OCI-M1 (cell line): ENCODE measurements at regions not wholly inside any gene's neighbourhood (a gene's known extent, or its start where the extent isn't known, plus 50 kb on each side); places are given as distances from the start of the nearest gene placed in this dataset.

Source experiments
- DNase-seq: peaks from one replicate; lab custom pipeline; 2025; lab: John Stamatoyannopoulos, UW

DNA sequence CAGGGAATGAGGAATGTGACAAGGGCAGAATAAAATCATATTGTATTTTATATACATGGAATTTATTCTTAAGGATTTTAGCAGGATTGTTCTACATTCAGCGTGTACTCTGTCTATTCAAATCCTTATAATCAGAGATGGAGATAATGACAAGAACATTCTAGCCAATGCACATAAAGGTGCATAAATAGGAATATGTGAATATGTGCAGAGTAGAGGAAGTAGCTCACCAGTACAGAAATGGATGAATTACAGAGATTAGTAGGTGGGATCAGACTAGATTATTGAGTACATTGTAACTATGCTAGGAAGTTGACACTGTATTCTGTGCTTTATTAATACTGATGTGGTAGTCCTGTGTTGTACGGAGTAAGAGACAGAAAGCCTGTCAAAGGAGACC, 1308.8 kb downstream of the FAM181B start:
- no peak for DNase-seq

DNA sequence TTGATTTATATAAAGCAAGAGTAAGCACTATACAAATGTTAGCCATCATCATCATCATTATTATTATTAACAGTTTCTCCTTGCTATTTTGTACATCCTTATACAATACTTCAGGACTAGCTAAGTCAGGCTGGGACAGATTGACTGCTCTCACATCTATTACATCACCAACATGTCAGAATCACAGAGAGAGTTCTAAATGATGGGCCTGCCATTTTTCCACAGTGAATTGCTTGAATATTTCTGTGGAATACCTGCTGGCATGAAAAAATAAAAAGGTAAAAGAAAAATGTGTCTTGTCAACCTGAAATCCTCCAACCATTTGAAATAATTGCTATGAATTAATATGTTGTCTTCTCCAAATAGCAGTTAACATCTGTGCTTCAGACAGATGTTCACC, 1311.3 kb downstream of the FAM181B start:
- DNase-seq: no peak

DNA sequence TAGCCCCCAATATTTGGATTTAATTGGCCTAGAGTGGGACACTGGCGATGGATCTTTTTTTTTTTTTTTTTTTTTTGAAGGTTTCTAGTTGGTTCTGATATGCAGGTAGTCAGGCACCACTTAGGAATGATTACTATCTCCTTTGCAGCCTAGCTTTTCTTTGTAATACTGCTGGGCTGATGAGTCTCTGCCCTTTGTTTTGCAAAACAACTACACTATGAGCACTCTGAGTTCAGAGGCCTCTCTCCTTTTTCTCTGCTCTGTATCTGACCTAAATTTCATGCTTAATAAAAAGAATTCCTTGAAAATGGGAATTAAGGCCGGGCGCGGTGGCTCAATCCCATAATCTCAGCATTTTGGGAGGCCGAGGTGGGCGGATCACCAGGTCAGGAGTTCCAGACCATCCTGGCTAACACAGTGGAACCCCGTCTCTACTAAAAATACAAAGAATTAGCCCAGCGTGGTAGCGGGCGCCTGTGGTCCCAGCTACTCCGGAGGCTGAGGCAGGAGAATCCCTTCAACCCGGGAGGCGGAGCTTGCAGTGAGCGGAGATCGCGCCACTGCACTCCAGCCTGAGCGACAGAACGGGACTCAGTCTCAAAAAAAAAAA, 1312.3 kb downstream of the FAM181B start:
- DNase-seq: no peak

DNA sequence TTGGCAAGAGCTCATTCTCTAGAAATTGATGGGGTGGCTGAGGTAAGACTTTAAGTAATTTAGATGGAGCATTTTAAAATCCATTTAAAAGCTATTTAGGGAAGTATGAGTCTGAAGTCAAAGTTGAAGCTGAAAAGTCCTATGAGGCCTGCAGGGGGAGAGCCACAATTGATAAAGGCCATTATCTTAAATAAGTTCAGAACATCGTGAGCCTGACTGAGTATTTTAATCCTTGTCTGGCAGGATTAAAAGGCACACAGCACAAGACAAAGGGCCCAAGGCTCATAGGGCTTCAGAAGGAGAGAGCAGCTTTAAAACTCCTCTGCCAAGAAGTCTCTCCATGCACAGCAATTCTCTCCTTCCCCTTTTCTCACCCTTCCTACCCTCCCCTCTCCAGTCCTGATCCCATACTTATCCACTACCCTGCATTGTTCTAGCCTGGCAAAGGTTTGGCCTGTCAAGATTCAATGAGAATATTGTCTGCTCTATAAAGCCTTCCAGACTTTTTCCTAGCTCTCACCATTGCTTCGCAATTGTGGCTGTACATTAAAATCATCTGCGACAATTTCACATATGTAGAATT, 1312.9 kb downstream of the FAM181B start:
- DNase-seq: peak; percentile 58

DNA sequence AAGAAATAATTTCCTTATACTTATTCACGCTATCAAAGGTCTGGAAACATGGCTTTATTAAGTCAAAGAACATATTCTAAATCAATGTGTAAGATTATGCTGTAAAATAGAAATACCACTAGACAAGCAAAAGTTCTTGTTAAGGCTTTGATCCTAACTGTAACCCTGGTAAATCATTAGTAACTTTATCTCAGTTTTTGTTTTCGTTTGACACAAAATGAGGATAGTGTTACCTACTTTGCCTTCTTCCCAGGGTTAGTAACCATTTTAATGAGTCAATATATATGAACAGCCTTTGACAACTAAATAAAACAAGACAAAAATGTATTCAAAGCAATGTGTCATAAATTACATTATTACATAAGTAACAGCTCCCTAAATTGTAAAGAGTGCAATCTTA, 1336.3 kb downstream of the FAM181B start:
- no peak for DNase-seq

DNA sequence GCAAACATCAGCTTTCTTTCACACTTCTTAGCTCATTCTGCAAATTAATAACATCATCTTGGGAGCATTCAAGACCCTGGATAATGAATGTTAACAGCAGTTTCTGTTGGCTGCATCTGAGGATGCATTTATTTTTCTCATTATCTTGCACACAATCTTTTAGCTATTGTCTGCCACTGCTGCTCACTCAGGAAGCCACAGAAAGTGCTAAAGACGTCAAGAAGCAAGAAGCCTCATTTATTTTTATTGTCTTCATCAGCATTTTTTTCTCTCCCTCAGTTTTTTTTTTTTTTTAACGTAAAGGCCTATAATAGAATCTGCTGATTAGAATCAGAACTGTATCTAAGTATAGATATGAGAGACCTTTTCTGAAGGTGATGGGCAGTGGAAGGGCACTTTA, 1339.4 kb downstream of the FAM181B start:
- no peak for DNase-seq

DNA sequence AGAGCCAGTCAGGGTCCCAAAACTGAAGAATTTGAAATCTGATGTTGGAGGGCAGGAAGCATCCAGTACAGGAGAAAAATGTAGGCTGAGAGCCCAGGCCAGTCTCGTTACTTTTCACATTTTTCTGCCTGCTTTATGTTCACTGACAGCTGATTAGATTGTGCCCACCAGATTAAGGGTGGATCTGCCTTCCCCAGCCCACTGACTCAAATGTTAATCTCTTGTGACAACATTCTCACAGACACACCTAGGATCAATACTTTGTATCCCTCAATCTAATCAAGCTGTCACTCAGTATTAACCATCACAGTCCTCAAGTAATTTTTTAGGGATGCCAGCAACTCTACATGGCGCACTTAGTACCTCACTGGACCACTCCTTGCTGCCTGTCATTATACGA, 1345.3 kb downstream of the FAM181B start:
- no peak for DNase-seq

DNA sequence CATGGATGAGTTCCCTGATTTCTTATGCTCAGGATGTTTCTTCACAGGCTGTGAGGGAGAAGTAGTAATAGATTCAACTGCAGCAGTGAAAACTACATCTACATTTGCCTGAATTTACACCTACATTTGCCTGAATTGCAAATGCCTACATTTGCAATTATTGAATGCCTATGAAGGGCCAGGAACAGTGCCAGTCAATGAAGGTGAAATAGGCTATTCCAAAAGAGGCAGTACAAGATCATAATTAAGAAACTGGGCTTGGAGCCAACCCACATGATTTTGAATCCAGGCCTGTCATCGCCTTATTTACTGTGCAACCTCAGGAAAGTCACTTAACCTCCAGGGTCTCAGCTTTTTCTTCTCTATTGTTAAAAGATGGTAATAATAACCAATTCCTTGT, 1353.3 kb downstream of the FAM181B start:
- peak; percentile 60 for DNase-seq

DNA sequence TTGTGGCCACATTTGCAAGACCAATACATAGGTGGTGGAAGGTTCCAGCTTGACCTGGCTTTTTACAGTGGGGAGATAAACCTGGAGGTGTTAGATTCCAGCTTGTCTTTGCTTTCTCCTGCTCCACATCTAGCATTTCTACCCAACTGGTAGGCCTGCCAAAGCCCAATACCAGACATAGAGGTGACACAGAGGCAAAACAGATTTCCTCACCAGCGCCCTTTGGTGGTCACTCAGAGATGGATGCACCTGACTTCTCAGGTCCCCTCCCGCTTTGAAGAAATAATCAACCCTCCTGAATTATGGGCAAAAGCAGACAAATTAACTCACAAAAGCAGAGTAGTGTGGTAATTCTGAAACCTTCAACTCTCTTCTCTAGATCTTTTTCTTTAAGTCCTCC, 1356.2 kb downstream of the FAM181B start:
- no peak for DNase-seq

DNA sequence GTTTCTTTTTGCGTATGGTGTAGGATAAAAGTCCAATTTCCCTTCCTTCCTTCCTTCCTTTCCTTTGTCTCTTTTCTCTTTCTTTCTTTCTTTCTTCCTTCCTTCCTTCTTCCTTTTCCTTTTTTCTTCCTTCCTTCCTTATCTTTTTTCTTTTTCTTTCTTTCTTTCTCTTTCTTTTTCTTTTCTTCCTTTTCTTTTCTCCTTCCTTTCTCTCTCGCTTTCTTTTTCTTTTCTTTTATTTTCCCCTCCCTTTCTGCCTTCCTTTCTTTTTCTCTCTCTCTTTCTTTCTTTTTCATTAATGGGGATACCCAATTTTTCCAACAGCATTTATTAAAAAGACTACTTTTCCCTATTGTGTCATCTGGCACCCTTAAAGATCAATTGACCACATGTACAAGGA, 1359.7 kb downstream of the FAM181B start:
- DNase-seq: no peak

DNA sequence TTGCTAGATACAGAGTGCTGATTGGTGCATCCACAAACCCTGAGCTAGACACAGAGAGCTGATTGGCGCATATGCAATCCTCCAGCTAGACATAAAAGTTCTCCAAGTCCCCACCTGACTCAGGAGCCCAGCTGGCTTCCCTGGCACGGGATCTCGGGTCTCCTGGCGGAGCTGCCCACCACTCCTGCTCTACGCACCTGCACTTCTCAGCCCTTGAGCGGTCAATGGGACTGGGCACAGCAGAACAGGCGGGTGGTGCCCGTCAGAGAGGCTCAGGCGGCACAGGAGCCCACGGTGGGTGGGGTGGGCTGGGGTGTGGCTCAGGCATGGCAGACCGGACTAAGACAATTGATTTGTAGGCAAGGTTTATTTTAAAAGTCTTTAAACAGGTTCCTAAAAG, 1365.5 kb downstream of the FAM181B start:
- no peak for DNase-seq

DNA sequence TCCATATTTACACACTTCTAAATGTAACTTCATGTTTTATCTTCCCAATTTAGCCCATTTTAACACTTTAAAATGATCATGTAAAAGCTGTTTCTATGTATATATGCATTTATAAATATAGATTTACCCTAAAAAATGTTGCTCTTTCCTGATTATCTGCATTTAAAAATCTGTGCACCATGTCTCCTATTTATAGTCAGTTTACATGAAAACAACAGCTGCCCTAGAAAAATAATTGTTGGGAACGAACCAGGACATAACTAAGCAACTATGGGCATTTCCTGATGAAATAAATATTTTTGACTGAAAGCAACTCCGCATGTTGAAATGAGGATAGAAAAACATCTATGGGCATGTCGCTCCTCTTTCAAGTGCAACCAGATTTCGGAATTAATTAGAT, 1368.2 kb downstream of the FAM181B start:
- no peak for DNase-seq

DNA sequence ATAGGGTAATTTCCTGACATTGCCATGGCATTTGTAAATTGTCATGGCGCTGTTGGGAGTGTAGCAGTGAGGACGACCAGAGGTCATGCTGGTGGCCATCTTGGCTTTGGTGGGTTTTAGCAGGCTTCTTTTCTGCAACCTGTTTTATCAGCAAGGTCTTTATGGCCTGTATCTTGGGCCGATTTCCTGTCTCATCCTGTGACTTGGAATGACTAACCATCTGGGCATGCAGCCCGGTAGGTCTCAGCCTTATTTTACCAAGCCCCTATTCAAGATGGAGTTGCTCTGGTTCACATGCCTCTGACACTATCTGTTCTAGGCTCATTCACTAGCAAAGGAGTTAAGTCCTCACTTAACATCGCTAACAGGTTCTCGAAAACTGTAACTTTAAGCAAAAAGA, 1374.2 kb downstream of the FAM181B start:
- DNase-seq: no peak

DNA sequence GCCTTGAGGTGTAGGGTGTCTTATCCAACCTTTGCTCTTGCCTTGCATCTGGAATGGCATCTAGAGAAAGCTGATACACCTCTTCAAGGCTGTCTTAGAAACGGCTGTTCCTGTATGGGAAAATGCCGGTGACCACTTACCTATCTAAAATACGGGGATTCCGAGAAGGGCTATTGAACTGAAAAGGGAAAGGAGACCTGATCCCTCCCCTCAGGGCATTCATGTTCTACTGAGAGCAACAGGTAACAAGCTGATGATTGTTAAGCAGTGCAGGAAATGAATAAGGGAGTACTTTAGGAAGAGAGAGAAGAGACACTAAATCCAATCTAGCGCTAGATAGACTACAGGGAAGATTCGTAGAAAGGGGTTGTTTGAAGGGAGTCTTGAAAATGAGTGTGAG, 1388.1 kb downstream of the FAM181B start:
- no peak for DNase-seq

DNA sequence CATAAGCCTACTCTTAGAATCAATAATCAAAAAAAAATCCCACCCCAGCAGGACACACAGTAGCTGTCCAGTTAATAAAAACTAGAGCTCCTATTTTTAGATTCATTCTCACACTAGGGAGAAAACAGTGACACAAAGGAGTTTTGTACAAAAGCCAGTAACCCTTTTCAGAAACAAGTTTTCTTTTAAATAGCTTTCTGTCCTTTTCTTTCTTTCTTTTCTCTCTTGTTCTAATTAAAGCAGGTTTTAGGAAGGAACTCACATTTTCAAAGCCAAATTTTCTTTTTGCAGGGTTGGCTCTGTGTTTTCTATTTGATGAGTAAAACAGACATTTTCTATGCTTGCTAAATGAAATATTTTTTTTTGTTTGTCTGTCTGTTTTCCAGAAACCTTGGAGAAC, 1390.7 kb downstream of the FAM181B start:
- no peak for DNase-seq

DNA sequence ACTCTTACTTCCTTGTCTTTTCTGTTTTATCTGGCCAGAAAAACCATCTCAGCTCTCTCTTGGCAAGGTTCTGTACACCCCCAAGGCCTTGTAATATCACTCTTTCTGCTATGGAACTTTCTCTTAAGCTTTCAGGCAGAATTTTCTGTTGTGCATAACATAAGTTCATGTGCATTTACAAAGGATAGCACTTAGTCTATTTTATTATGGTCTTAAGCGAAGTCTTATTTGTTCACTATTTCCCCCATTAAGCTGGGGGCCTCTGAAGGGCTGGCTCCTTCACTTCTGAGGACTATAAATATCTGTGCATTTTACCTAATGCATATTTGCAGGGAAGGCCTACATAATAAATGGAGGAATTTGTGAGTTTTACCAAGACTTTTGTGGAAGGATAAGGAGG, 1393.4 kb downstream of the FAM181B start:
- DNase-seq: no peak

DNA sequence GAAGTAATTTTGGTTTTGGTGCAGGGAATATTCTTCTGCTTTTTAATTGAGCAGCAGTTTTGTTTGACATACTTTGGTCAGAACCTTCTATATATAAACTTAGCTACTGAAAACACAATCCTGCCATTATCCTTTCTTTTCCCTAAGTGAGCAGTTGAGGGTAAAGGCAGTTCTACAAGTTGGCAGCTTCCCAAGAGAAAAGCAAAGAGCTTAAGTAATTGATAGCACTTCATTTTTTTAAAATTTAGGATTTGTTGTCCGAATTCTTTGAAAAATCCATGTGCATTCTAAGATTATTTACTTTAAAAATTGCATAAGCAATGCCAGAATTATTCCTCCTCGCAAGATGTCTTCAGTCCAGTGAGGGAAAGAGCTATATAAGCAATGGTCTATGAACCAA, 1394.1 kb downstream of the FAM181B start:
- DNase-seq: no peak

DNA sequence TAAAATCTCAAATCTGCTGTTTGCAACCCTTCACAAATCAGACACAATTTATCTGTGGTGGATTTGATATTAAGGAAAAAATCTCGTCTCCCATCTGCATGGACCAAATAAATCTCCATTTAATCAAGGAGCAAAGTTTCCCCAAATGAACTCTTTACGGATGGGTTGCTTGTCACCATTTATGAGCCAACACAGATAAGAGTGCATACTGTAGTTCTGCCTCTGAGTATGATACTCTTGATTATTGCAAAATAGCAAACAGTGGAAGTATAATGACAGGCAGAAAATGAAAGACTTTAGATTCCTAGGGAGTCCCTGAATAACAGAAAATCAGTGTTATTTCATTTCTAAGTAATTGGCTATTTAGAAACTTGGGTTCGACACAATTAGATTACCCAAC, 1395.9 kb downstream of the FAM181B start:
- DNase-seq: no peak

DNA sequence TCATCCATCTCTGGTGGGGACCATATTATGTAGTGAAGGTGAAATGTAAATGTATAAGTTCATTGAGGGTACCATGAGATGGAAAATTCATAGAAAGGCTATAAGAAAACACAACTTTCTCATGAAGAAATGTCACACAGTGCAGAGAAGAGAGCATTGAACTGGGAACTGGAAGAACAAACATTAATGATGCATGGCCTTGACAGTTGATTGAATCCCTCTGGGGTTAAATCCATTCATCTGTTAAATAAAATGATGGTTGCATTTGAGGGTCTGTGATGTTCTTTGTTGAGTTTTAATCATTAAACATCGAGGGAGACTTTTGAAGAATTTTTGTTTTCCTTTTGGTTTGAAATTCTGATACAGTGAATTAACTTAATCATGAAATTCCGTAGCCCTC, 1401.4 kb downstream of the FAM181B start:
- DNase-seq: no peak

DNA sequence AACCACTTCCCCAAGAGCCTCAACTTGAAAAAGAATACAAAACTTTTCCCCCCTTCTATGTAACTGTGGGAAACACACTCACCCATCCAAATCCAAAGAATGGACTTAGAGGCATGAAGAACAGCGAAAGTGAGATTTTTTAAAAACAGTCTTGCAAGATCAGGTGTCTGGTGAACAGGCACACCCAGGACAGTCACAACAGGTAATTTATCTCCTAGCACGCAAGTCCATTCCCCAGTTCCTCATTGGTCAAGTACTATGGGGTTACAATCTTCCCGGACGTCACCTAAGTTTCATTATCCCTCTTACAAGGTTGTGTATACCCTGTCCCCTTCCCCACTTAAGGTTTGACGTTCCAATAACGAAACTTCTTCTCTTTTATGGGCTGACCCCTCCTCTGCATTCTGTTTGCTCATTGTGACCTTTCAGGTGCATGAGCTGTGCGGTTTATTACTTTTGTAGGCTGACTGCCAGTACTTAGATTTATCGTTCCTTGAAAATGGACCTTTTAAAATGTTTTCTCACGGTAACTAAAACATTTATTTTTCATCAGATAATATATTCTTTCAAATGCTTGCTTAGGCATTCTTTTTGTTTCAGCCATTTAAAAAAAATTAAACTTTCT, 1401.9 kb downstream of the FAM181B start:
- DNase-seq: no peak

DNA sequence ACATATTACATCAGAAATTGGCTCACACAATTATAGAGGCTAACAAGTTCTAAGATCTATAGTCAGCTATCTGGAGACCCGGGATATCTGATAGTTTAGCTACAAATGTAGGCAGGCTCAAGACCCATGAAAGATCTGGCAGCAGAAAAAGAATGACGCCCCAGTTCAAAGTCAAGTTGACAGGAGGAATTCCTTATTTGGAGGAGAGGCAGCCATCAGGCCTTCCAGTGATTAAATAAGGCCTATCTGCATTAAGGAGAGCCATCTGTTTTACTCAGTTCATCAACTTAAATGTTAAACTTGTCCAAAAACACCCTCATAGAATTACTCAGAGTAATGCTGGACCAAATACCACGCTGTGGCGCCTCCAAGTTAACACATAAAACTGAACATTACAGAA, 1402.6 kb downstream of the FAM181B start:
- no peak for DNase-seq

DNA sequence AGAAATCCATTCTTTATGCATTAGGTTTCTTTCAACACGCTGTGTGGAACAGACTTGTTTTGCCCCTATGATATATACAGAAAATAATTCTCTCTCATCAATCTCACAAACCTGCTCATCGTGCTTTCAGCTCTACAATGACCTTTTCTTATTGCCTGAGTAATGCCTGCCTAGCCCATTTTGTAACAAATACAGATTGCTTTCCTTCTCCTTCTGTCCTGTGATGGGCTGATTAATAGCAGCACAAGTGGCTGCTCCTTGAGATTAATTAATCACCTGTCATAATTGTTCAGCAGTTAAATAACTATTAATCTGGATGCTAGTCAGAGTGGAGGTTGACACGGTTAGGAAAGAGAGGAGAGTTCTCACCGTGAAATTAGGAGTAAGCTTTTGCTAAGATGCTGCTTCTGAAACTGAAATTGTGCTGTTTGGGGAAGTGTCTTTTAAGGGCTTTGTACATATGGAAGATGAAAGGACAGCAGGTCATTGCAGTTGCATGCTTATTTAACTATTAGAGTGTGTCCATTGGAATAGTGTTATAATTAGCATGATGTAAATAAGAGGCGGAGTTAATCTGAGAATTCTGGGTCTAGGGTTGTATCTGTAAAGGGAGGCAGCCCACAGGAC, 1430.5 kb downstream of the FAM181B start:
- DNase-seq: no peak

DNA sequence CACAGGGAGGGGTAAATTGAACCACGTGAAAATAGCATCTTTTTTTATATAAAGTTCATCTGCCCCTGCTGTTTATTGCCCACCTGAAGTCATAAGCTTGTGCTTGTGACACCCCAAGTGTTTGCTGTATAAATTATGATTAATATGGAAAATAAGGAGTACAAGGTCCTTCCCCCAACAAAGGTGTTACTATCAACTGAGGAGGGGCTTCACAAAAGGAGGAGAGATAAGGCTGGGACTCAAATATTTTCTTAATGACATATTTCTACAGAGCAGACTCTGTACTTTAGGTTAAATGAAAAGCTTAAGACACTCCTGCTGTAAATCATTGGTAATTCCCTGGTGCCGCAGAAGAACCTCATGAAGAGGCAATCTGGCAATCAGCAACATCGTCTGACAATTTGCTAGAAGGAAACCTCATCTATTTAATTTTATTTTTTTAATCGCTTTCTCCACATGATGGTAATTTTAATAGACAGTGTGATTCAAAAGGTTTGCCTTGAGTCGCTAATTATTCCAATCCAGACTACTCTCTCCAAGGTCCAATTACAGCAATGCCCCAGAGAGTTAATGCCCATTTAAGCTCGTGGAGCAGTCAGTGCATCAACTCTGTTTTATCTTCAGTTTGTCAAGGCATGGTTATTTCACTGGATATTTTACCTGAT, 1432.4 kb downstream of the FAM181B start:
- DNase-seq: no peak
